HL-60 (cell line): ENCODE measurements at regions not wholly inside any gene's neighbourhood (a gene's known extent, or its start where the extent isn't known, plus 50 kb on each side); places are given as distances from the start of the nearest gene placed in this dataset.

Experiments used
- POLR2AphosphoS5 ChIP-seq: IDR thresholded peaks from 2 replicates; pipeline ENCODE4 v1.6.1; 2012; ENCODE audit warnings: low read depth
- TF ChIP-seq, protein P1 (sequence below): IDR thresholded peaks from one replicate; pipeline ENCODE4 v1.5.1; 2011; ENCODE audit warnings: low read length, control low read depth, inconsistent platforms; ENCODE audit not compliant: insufficient read depth

DNA sequence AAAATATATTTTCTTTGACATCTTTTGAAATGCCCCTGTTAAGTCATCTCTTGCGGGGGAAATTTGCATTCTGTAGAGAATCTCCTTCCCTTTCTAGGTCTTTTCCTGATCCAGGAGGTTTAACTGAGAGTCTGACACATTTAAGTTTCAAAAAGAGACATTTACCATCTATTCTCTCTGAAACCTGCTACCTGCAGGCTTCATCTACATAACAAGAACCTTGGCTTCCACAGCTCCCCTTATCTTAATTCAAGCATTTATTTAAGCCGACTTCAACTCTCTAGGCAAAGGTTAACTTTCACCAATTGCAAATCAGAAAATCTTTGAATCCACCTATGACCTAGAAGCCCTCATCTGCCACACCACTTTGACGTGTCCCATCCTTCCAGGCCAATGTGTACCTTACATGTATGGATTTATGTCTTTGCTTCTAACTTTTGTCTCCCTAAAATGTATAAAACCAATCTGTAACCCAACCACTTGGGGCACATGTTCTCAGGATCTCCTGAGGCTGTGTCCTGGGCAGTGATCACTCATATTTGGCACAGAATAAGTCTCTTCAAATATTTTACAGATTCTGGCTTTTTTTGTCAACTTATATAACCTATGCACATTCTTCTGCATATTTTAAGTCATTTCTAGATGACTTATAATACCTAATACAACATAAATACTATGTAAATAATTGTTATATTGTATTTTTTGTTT, 666.7 kb downstream of the UTRN start:
- TF ChIP-seq POLR2AphosphoS5, result no peak
- TF ChIP-seq, protein P1, sequence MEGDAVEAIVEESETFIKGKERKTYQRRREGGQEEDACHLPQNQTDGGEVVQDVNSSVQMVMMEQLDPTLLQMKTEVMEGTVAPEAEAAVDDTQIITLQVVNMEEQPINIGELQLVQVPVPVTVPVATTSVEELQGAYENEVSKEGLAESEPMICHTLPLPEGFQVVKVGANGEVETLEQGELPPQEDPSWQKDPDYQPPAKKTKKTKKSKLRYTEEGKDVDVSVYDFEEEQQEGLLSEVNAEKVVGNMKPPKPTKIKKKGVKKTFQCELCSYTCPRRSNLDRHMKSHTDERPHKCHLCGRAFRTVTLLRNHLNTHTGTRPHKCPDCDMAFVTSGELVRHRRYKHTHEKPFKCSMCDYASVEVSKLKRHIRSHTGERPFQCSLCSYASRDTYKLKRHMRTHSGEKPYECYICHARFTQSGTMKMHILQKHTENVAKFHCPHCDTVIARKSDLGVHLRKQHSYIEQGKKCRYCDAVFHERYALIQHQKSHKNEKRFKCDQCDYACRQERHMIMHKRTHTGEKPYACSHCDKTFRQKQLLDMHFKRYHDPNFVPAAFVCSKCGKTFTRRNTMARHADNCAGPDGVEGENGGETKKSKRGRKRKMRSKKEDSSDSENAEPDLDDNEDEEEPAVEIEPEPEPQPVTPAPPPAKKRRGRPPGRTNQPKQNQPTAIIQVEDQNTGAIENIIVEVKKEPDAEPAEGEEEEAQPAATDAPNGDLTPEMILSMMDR, result no peak
